GM12878 (cell line): ENCODE measurements at regions not wholly inside any gene's neighbourhood (a gene's known extent, or its start where the extent isn't known, plus 50 kb on each side); places are given as distances from the start of the nearest gene placed in this dataset.

Experiments
- ATAC-seq: fragments of 200-7000 bp; cut with Tn5 transposase; 3 replicates; pipeline ENCODE4 v1.9.1; 2020; ENCODE audit warnings: mild to moderate bottlenecking, moderate library complexity
- BruUV-seq: library from RNA; stranded (reverse); fragments of 400-500 nt; replicated peaks from 2 replicates; lab custom pipeline; 2021; lab: Mats Ljungman, UMichigan
- CTCF ChIA-PET: fragments of 300-600 bp; sonication (Branson Sonifier 250); formaldehyde crosslinking; extraction: SDS; loops from one replicate; lab custom pipeline; 2021; ENCODE audit warnings: inconsistent platforms; lab: Yijun Ruan, JAX
- POLR2A ChIA-PET: fragments of 350-600 bp; formaldehyde crosslinking; extraction: SDS; loops from one replicate; lab custom pipeline; 2021; ENCODE audit warnings: inconsistent platforms; lab: Charles Lee
- RAD21 ChIA-PET: fragments of 300-600 bp; sonication (Branson Sonifier 250); formaldehyde crosslinking; loops from one replicate; lab custom pipeline; 2023; ENCODE audit warnings: antibody characterized with exemption; ENCODE audit not compliant: unreplicated experiment; lab: Charles Lee
- SMC1A ChIA-PET: fragments of 300-600 bp; sonication (Branson Sonifier 250); formaldehyde crosslinking; loops from one replicate; lab custom pipeline; 2023; ENCODE audit not compliant: unreplicated experiment, uncharacterized antibody; lab: Charles Lee
- DNase-seq: peaks from one replicate; pipeline ENCODE4 v3.0.0-alpha.2; 2011; ENCODE audit warnings: low read depth, low spot score
- FAIRE-seq: peaks from 3 replicates; lab custom pipeline; 2011; peaks lifted over from hg19 to GRCh38; lab: Jason Lieb, UNC
- H2AFZ ChIP-seq: 2 replicates; pipeline ENCODE4 v1.6.0; 2011; ENCODE audit warnings: low read depth, low read length, control low read depth; ENCODE audit not compliant: control insufficient read depth
- H3K27ac ChIP-seq: 2 replicates; pipeline ENCODE4 v1.5.1; 2011; ENCODE audit warnings: control low read depth; ENCODE audit not compliant: control insufficient read depth, insufficient read depth
- H3K27me3 ChIP-seq, 2 experiments: replicated peaks in 1 of 2; 2 replicates each; pipeline versions ENCODE4 v1.6.0 to v1.6.1; 2011; ENCODE audit warnings: low read length in 1 of 2; ENCODE audit not compliant: control insufficient read depth in 2 of 2, insufficient read depth in 2 of 2
- H3K36me3 ChIP-seq, 2 experiments: 2 replicates each; pipeline ENCODE4 v1.5.1; 2011; ENCODE audit warnings: low read length in 1 of 2; ENCODE audit not compliant: control insufficient read depth in 2 of 2, insufficient read depth in 2 of 2
- H3K4me1 ChIP-seq: 2 replicates; pipeline ENCODE4 v1.6.1; 2011; ENCODE audit warnings: mild to moderate bottlenecking, low read length, moderate library complexity, mixed read lengths; ENCODE audit not compliant: control insufficient read depth, insufficient read depth
- H3K4me2 ChIP-seq: 2 replicates; pipeline ENCODE4 v1.6.0; 2011; ENCODE audit warnings: control low read depth; ENCODE audit not compliant: control insufficient read depth, insufficient read depth
- H3K4me3 ChIP-seq: fragments of 200-600 bp; sonication (generic); 2 replicates; pipeline ENCODE4 v1.5.1; 2016
- H3K79me2 ChIP-seq: 2 replicates; pipeline ENCODE4 v1.6.0; 2011; ENCODE audit warnings: low read length; ENCODE audit not compliant: control insufficient read depth, insufficient read depth
- H3K9ac ChIP-seq: 2 replicates; pipeline ENCODE4 v1.8.0; 2011; ENCODE audit warnings: low read length, control low read depth, mixed read lengths; ENCODE audit not compliant: control insufficient read depth, insufficient read depth
- H3K9me3 ChIP-seq: replicated peaks from 3 replicates; pipeline ENCODE4 v1.5.1; 2011; ENCODE audit warnings: mild to moderate bottlenecking, low read length; ENCODE audit not compliant: control insufficient read depth, insufficient read depth
- H4K20me1 ChIP-seq: 2 replicates; pipeline ENCODE4 v1.6.0; 2011; ENCODE audit not compliant: control insufficient read depth, insufficient read depth
- ASH2L ChIP-seq: fragments of 300-600, 200-600 bp; sonication (generic); IDR thresholded peaks from 2 replicates; pipeline ENCODE4 v1.6.1; 2017; ENCODE audit warnings: low read depth, mild to moderate bottlenecking, borderline replicate concordance
- BACH1 ChIP-seq: fragments of 450-650 bp; IDR thresholded peaks from 2 replicates; pipeline ENCODE4 v1.6.1; 2017; ENCODE audit warnings: mild to moderate bottlenecking, borderline replicate concordance
- BCL11A ChIP-seq: IDR thresholded peaks from 2 replicates; pipeline ENCODE4 v1.6.1; 2011; ENCODE audit warnings: low read depth, low read length
- CEBPB ChIP-seq, 2 experiments: fragments of 150-350 bp in 1 of 2; IDR thresholded peaks; 2 replicates each; pipeline ENCODE4 v1.6.1; 2012 to 2014; ENCODE audit warnings: low read depth in 2 of 2, low read length in 2 of 2, borderline replicate concordance in 1 of 2, inconsistent platforms in 1 of 2
- CREM ChIP-seq: IDR thresholded peaks from 2 replicates; pipeline ENCODE4 v1.6.1; 2014; ENCODE audit warnings: antibody characterized with exemption, low read depth
- GATAD2B ChIP-seq: fragments of 450-650 bp; conservative IDR thresholded peaks from 2 replicates; pipeline ENCODE4 v1.6.1; 2017; ENCODE audit warnings: low read depth, mild to moderate bottlenecking, moderate library complexity
- HDAC6 ChIP-seq: fragments of 200-600 bp; sonication (generic); IDR thresholded peaks from one replicate; pipeline ENCODE4 v1.8.0; 2017; ENCODE audit warnings: antibody characterized with exemption; ENCODE audit not compliant: unreplicated experiment
- IRF3 ChIP-seq: fragments of 450-650 bp; IDR thresholded peaks from 2 replicates; pipeline ENCODE4 v1.6.1; 2014; ENCODE audit warnings: mild to moderate bottlenecking
- MTA3 ChIP-seq: IDR thresholded peaks from 2 replicates; pipeline ENCODE4 v1.6.1; 2012; ENCODE audit warnings: low read length, inconsistent platforms, borderline replicate concordance
- NR2C1 ChIP-seq: fragments of 450-650 bp; IDR thresholded peaks from 2 replicates; pipeline ENCODE4 v1.6.1; 2017; ENCODE audit warnings: antibody characterized with exemption, mild to moderate bottlenecking, moderate library complexity
- PRDM15 ChIP-seq: fragments of 450-650 bp; formaldehyde crosslinking; IDR thresholded peaks from 2 replicates; pipeline ENCODE4 v1.4.0; 2020; ENCODE audit warnings: mild to moderate bottlenecking, moderate library complexity
- SUZ12 ChIP-seq: fragments of 200-600 bp; sonication (generic); IDR thresholded peaks from one replicate; pipeline ENCODE4 v1.6.1; 2018; ENCODE audit warnings: antibody characterized with exemption, mild to moderate bottlenecking; ENCODE audit not compliant: unreplicated experiment
- TBL1XR1 ChIP-seq: IDR thresholded peaks from 2 replicates; pipeline ENCODE4 v1.6.1; 2012; ENCODE audit warnings: low read depth, low read length, improper control_type of control experiment
- TCF3 ChIP-seq: IDR thresholded peaks from 2 replicates; pipeline ENCODE4 v1.6.1; 2012; ENCODE audit warnings: low read depth, mild to moderate bottlenecking, low read length, borderline replicate concordance; ENCODE audit not compliant: insufficient read depth
- ZBTB11 ChIP-seq: fragments of 450-650 bp; formaldehyde crosslinking; IDR thresholded peaks from 2 replicates; pipeline ENCODE4 v1.5.0; 2022; ENCODE audit warnings: mild to moderate bottlenecking, missing genetic modification characterization
- ZNF384 ChIP-seq: IDR thresholded peaks from 2 replicates; pipeline ENCODE4 v1.6.1; 2012; ENCODE audit warnings: low read depth, mild to moderate bottlenecking, low read length, improper control_type of control experiment, borderline replicate concordance
- WGBS: methylation state at CpG from one replicate; pipeline ENCODE4 v1.1.6; 2016; ENCODE audit warnings: low lambda C conversion rate; ENCODE audit not compliant: insufficient replicate concordance, insufficient coverage; ENCODE audit errors: missing lambda C conversion rate; 5-methylcytosine and 5-hydroxymethylcytosine counted together
- in situ Hi-C: fragments of 300-500 bp; cut with MboI; formaldehyde crosslinking; loops from 9 replicates; pipeline ENCODE4 v1.14.3; 2018; ENCODE audit warnings: mixed read lengths
- intact Hi-C: fragments of 100-400 bp; cut with micrococcal nuclease; formaldehyde crosslinking; loops from one replicate; pipeline ENCODE4 v1.14.2; 2022; ENCODE audit not compliant: unreplicated experiment

- 0% methylated on average over 3 of the region's 3 CpGs for WGBS
- Histone ChIP-seq H3K4me3 (no peak overlapping the region), H3K27ac (no peak overlapping the region), H3K4me1 (no peaks in the 10 kb centered on the region), H3K9me3 (no peaks in the 10 kb centered on the region; the same call in 2 of the 3 replicates), H3K27me3 (no peaks in the 10 kb centered on the region), H3K79me2 (no peaks in the 10 kb centered on the region), H3K9ac (no peak overlapping the region), H3K36me3 (no peaks in the 10 kb centered on the region), H3K4me2 (no peak overlapping the region), H4K20me1 (no peaks in the 10 kb centered on the region), H2AFZ (no peak overlapping the region)
- FAIRE-seq (no peak), DNase-seq (no peak), ATAC-seq (no peak)
- ChIA-PET RAD21 (no interaction called here), POLR2A (no interaction called here), SMC1A (no interaction called here), CTCF (no interaction called here)
- intact Hi-C loops (no loop called here), in situ Hi-C loops (no loop called here)
- BruUV-seq: no TSS peak
- TF ChIP-seq IRF3 (no peak), TCF3 (no peak), HDAC6 (no peak), SUZ12 (no peak), CREM (no peak), PRDM15 (CRISPR knock-in tag) (no peak), CEBPB (IDR thresholded peaks at IDR 0.05; ENCODE audit: borderline replicate concordance in 1 of 2, low read depth in 2 of 2, low read length in 2 of 2) (no peak), ZNF384 (no peak), BACH1 (no peak), ASH2L (no peak), MTA3 (no peak), BCL11A (no peak), GATAD2B (no peak), ZBTB11 (no peak), NR2C1 (no peak), TBL1XR1 (no peak)
Measured at GRCh38 chr18:14917311-14917710, 169.3 kb downstream of the ANKRD30B start.
